MM.1S (cell line): ENCODE measurements at regions not wholly inside any gene's neighbourhood (a gene's known extent, or its start where the extent isn't known, plus 50 kb on each side); places are given as distances from the start of the nearest gene placed in this dataset.

Experiments used
- EZH2 ChIP-seq: fragments of 300-600 bp; sonication (generic); optimal IDR thresholded peaks from 2 replicates; pipeline ENCODE3; 2017; ENCODE audit warnings: low read depth, mild to moderate bottlenecking, antibody characterized with exemption, low read length, mixed read lengths
- TF ChIP-seq, protein P1 (sequence below): fragments of 300-600 bp; sonication (generic); IDR thresholded peaks from 2 replicates; pipeline ENCODE4 v1.5.1; 2016; ENCODE audit warnings: antibody characterized with exemption, low read length, mixed read lengths

DNA sequence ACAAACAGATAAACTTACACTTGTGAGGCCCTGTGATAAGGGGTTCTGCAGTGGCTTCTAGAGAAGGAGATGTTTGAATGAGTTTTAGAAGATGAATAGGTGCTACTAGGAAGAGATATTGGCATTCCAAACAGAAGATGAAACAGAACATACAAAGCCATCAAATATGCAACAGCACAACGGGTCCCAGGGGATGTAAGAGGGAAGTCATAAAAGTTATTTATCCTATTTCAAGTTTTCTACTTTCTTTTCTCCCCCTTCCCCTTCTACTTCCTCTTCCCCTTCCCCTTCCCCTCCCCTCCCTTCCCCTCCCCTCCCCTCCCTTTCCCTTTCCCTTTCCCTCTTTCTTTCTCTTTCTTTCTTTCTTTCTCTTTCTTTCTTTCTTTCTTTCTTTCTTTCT lies 94.9 kb upstream of the CADM1 start:
- TF ChIP-seq, protein P1, sequence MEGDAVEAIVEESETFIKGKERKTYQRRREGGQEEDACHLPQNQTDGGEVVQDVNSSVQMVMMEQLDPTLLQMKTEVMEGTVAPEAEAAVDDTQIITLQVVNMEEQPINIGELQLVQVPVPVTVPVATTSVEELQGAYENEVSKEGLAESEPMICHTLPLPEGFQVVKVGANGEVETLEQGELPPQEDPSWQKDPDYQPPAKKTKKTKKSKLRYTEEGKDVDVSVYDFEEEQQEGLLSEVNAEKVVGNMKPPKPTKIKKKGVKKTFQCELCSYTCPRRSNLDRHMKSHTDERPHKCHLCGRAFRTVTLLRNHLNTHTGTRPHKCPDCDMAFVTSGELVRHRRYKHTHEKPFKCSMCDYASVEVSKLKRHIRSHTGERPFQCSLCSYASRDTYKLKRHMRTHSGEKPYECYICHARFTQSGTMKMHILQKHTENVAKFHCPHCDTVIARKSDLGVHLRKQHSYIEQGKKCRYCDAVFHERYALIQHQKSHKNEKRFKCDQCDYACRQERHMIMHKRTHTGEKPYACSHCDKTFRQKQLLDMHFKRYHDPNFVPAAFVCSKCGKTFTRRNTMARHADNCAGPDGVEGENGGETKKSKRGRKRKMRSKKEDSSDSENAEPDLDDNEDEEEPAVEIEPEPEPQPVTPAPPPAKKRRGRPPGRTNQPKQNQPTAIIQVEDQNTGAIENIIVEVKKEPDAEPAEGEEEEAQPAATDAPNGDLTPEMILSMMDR: no peak
- no peak for TF ChIP-seq EZH2
